Gastroesophageal sphincter (tissue), 4 donors: ENCODE measurements at regions not wholly inside any gene's neighbourhood (a gene's known extent, or its start where the extent isn't known, plus 50 kb on each side); places are given as distances from the start of the nearest gene placed in this dataset.
A peak's percentile ranks its signal among the peaks of the same experiment; 100 is the strongest.

Experiments used
- ATAC-seq: fragments of 150-250 bp; one replicate; pipeline ENCODE4 v1.9.1; 2016; ENCODE audit warnings: mild to moderate bottlenecking, moderate library complexity
- H3K27ac ChIP-seq, 4 donors: fragments of 200-600 bp; sonication (generic) in 3 of 4; 1 replicate in 3 of 4; 2 replicates in 1 of 4; pipeline ENCODE4 v1.5.1; 2016 to 2019
- H3K27me3 ChIP-seq: fragments of 200-600 bp; sonication (generic); one replicate; pipeline ENCODE4 v1.5.1; 2019
- H3K36me3 ChIP-seq, 2 donors: fragments of 200-600 bp; sonication (generic); one replicate each; pipeline ENCODE4 v1.5.1; 2019; ENCODE audit warnings: control low read depth in 1 of 2
- H3K4me1 ChIP-seq, 3 donors: fragments of 200-600 bp; sonication (generic); 1 replicate in 2 of 3; 2 replicates in 1 of 3; pipeline ENCODE4 v1.5.1; 2016 to 2019; ENCODE audit warnings: control low read depth in 2 of 3
- H3K4me3 ChIP-seq, 2 donors: fragments of 200-600 bp; sonication (generic); one replicate each; pipeline ENCODE4 v1.5.1; 2019; ENCODE audit warnings: mild to moderate bottlenecking in 1 of 2, moderate library complexity in 1 of 2
- H3K9me3 ChIP-seq, 3 donors: fragments of 200-600 bp; sonication (generic); one replicate each; pipeline ENCODE4 v1.5.1; 2017 to 2019; ENCODE audit warnings: control low read depth in 2 of 3
- CTCF ChIP-seq, 4 experiments: fragments of 200-600 bp in 2 of 4; fragments of 450-650 bp in 2 of 4; sonication (generic) in 1 of 4; IDR thresholded peaks; one replicate each; pipeline ENCODE4 v1.5.1; 2017 to 2019; ENCODE audit warnings: antibody characterized with exemption in 4 of 4, mild to moderate bottlenecking in 2 of 4, moderate library complexity in 2 of 4
- EP300 ChIP-seq: sonication (generic); formaldehyde crosslinking; IDR thresholded peaks from one replicate; pipeline ENCODE4 v1.6.1; 2017; ENCODE audit warnings: antibody characterized with exemption, mild to moderate bottlenecking
- POLR2A ChIP-seq, 2 donors: fragments of 450-650 bp; IDR thresholded peaks; one replicate each; pipeline ENCODE4 v1.6.1; 2017; ENCODE audit warnings: antibody characterized with exemption in 2 of 2, mild to moderate bottlenecking in 2 of 2, moderate library complexity in 1 of 2
- POLR2AphosphoS5 ChIP-seq: sonication (generic); formaldehyde crosslinking; IDR thresholded peaks from one replicate; pipeline ENCODE4 v1.6.1; 2017; ENCODE audit warnings: antibody characterized with exemption
- WGBS, 2 donors: methylation state at CpG; one replicate each; pipeline ENCODE4 v1.1.5; 2018; ENCODE audit warnings: low coverage in 1 of 2; 5-methylcytosine and 5-hydroxymethylcytosine counted together

- no peaks in the 10 kb centered on the region for H3K4me1 ChIP-seq
- no peak for TF ChIP-seq EP300
- TF ChIP-seq POLR2A (IDR thresholded peaks at IDR 0.05) = no peak
- TF ChIP-seq CTCF (IDR thresholded peaks at IDR 0.05) = no peak
- no peak for TF ChIP-seq POLR2AphosphoS5
- 76 to 92% methylated on average over 5 of the region's 6 CpGs for WGBS, 2 donors
- no peak overlapping the region for H3K27ac ChIP-seq
- ATAC-seq = no peak
- H3K9me3 ChIP-seq = no peaks in the 10 kb centered on the region
- H3K27me3 ChIP-seq = no peaks in the 10 kb centered on the region
- no peaks in the 10 kb centered on the region for H3K36me3 ChIP-seq
- H3K4me3 ChIP-seq = no peak overlapping the region
These were observed 250.1 kb upstream of the HES1 start for GRCh38 chr3:193885832-193886231.

- Histone ChIP-seq H3K27me3 (no peaks in the 10 kb centered on the region), H3K9me3 (no peaks in the 10 kb centered on the region), H3K4me1 (peaks cover 0 to 5% (median 0%) of the 10 kb centered on the region in 3 donors), H3K27ac (no peak overlapping the region), H3K4me3 (no peak overlapping the region), H3K36me3 (no peaks in the 10 kb centered on the region)
- no peak for ATAC-seq
- TF ChIP-seq CTCF (IDR thresholded peaks at IDR 0.05) (no peak), POLR2A (IDR thresholded peaks at IDR 0.05) (no peak), EP300 (no peak), POLR2AphosphoS5 (no peak)
- WGBS, 2 donors = 75 to 78% methylated on average over 9 to 10 of the region's 12 CpGs
These were observed 245.7 kb upstream of the HES1 start for GRCh38 chr3:193890016-193890897.

- Histone ChIP-seq H3K36me3 (no peaks in the 10 kb centered on the region), H3K9me3 (no peaks in the 10 kb centered on the region), H3K4me3 (no peak overlapping the region), H3K4me1 (peaks cover 0 to 5% (median 0%) of the 10 kb centered on the region in 3 donors), H3K27me3 (no peaks in the 10 kb centered on the region), H3K27ac (peak overlapping the region in 3 of 4 donors; percentile 18 to 66 (median 41))
- ATAC-seq = peak; percentile 47
- TF ChIP-seq POLR2AphosphoS5 (no peak), EP300 (no peak), POLR2A (IDR thresholded peaks at IDR 0.05) (no peak), CTCF (IDR thresholded peaks at IDR 0.05) (no peak)
- 64 to 82% methylated on average over 4 of the region's 10 CpGs for WGBS, 2 donors
These were observed 241.7 kb upstream of the HES1 start for GRCh38 chr3:193894121-193894863.

- ATAC-seq = no peak
- H3K27ac ChIP-seq = peak overlapping the region in 2 of 4 donors; percentile 36 to 44
- 66 to 80% methylated on average over 1 to 3 of the region's 4 CpGs for WGBS, 2 donors
These were observed 240.5 kb upstream of the HES1 start for GRCh38 chr3:193895409-193895808.

GRCh38 chr3:193896419-193896818 lies 239.5 kb upstream of the HES1 start:
- no peaks in the 10 kb centered on the region for H3K36me3 ChIP-seq
- H3K4me1 ChIP-seq = peaks cover 0 to 5% (median 0%) of the 10 kb centered on the region in 3 donors
- H3K27ac ChIP-seq = peak overlapping the region in 3 of 4 donors; percentile 36 to 44 (median 43)
- H3K27me3 ChIP-seq = no peaks in the 10 kb centered on the region
- no peaks in the 10 kb centered on the region for H3K9me3 ChIP-seq
- H3K4me3 ChIP-seq = no peak overlapping the region
- TF ChIP-seq CTCF (IDR thresholded peaks at IDR 0.05) (no peak), POLR2A (IDR thresholded peaks at IDR 0.05) (no peak), EP300 (no peak), POLR2AphosphoS5 (no peak)
- no peak for ATAC-seq
- WGBS, 2 donors = 94 to 96% methylated on average over 5 to 7 of the region's 7 CpGs

More at GRCh38 chr3:193895409-193895808, 240.5 kb upstream of the HES1 start:
- peaks cover 0 to 5% (median 0%) of the 10 kb centered on the region in 3 donors for H3K4me1 ChIP-seq
- H3K27me3 ChIP-seq = no peaks in the 10 kb centered on the region
- no peaks in the 10 kb centered on the region for H3K9me3 ChIP-seq
- H3K4me3 ChIP-seq = no peak overlapping the region
- no peaks in the 10 kb centered on the region for H3K36me3 ChIP-seq
- TF ChIP-seq POLR2A (IDR thresholded peaks at IDR 0.05) (no peak), EP300 (no peak), POLR2AphosphoS5 (peak; percentile 24)
